Endodermal cell (in vitro differentiated cells): ENCODE measurements at regions not wholly inside any gene's neighbourhood (a gene's known extent, or its start where the extent isn't known, plus 50 kb on each side); places are given as distances from the start of the nearest gene placed in this dataset.
"Not testable (repeated sequence)": the region's sequence is repeated elsewhere in the genome, so short reads cannot be mapped to it uniquely, and the experiment has no call there.

ENCODE experiments used
- DNase-seq: peaks from one replicate; pipeline ENCODE4 v3.0.0-alpha.2; 2017
- H3K27ac ChIP-seq: 2 replicates; pipeline ENCODE4 v1.5.1; 2013; ENCODE audit warnings: mild to moderate bottlenecking, low read depth, low read length, moderate library complexity
- H3K27me3 ChIP-seq: 2 replicates; pipeline ENCODE4 v1.6.1; 2013; ENCODE audit warnings: mild to moderate bottlenecking, low read length, moderate library complexity; ENCODE audit not compliant: insufficient read depth, control insufficient read depth, poor library complexity, severe bottlenecking
- H3K36me3 ChIP-seq: 2 replicates; pipeline ENCODE4 v1.7.0; 2013; ENCODE audit warnings: mild to moderate bottlenecking, low read length, moderate library complexity; ENCODE audit not compliant: control insufficient read depth, insufficient read depth
- H3K4me1 ChIP-seq: one replicate; pipeline ENCODE4 v1.7.0; 2013; ENCODE audit warnings: low read length; ENCODE audit not compliant: control insufficient read depth, insufficient read depth
- H3K4me3 ChIP-seq: 2 replicates; pipeline ENCODE4 v1.5.1; 2013; ENCODE audit warnings: mild to moderate bottlenecking, low read length, moderate library complexity
- H3K9ac ChIP-seq: 2 replicates; pipeline ENCODE4 v1.6.1; 2013; ENCODE audit warnings: mild to moderate bottlenecking, low read length, moderate library complexity; ENCODE audit not compliant: poor library complexity, severe bottlenecking; ENCODE audit errors: extremely low read depth
- H3K9me3 ChIP-seq: 2 replicates; pipeline ENCODE4 v1.6.1; 2013; ENCODE audit warnings: mild to moderate bottlenecking, low read length, moderate library complexity; ENCODE audit not compliant: control insufficient read depth
- H3K27ac Mint-ChIP-seq: 2 replicates; pipeline ENCODE4 v1.8.0; 2020; ENCODE audit warnings: mixed read lengths
- H3K27me3 Mint-ChIP-seq: 2 replicates; pipeline ENCODE4 v1.8.0; 2021; ENCODE audit warnings: mild to moderate bottlenecking, mixed read lengths; ENCODE audit not compliant: insufficient read depth
- H3K36me3 Mint-ChIP-seq: 2 replicates; pipeline ENCODE4 v1.8.0; 2020; ENCODE audit warnings: low read depth, mixed read lengths
- H3K4me1 Mint-ChIP-seq: 2 replicates; pipeline ENCODE4 v1.8.0; 2020; ENCODE audit warnings: mixed read lengths
- H3K4me3 Mint-ChIP-seq: 2 replicates; pipeline ENCODE4 v1.8.0; 2020; ENCODE audit warnings: mild to moderate bottlenecking, moderate library complexity, mixed read lengths
- H3K9me3 Mint-ChIP-seq: 2 replicates; pipeline ENCODE4 v1.8.0; 2020; ENCODE audit warnings: mild to moderate bottlenecking, mixed read lengths
- CTCF ChIP-seq: fragments of 200-600 bp; sonication (generic); conservative IDR thresholded peaks from 2 replicates; pipeline ENCODE4 v1.5.0; 2021; ENCODE audit warnings: antibody characterized with exemption, mild to moderate bottlenecking
- WGBS, 2 experiments: methylation state at CpG; one replicate each; pipeline versions ENCODE4 v1.1.5 to v1.1.7; 2013; ENCODE audit warnings: missing lambda C conversion rate in 2 of 2, mixed read lengths in 1 of 2; ENCODE audit not compliant: insufficient coverage in 1 of 2, insufficient read length in 1 of 2; 5-methylcytosine and 5-hydroxymethylcytosine counted together

GRCh38 chr17:70947636-70948565 is 778.6 kb downstream of the KCNJ2 start:
- peak; percentile 50 for DNase-seq
- Histone ChIP-seq H3K4me3 (no peak overlapping the region), H3K4me1 (no peaks in the 10 kb centered on the region), H3K9ac (no peak overlapping the region), H3K27me3 (no peaks in the 10 kb centered on the region), H3K9me3 (peaks cover 11% of the 10 kb centered on the region), H3K27ac (no peak overlapping the region), H3K36me3 (no peaks in the 10 kb centered on the region)
- H3K27ac Mint-ChIP-seq = no peak overlapping the region
- H3K4me1 Mint-ChIP-seq = peaks cover 10% of the 10 kb centered on the region
- no peak overlapping the region for H3K4me3 Mint-ChIP-seq
- peaks cover 6% of the 10 kb centered on the region for H3K36me3 Mint-ChIP-seq
- no peak for TF ChIP-seq CTCF
- peaks cover 40% of the 10 kb centered on the region for H3K9me3 Mint-ChIP-seq
- WGBS, 2 experiments = 92 to 100% methylated on average over 2 to 17 of the region's 17 CpGs
- H3K27me3 Mint-ChIP-seq = no peaks in the 10 kb centered on the region

GRCh38 chr17:70953140-70953539 is 783.8 kb downstream of the KCNJ2 start:
- not testable (repeated sequence) for H3K27ac Mint-ChIP-seq, H3K4me1 ChIP-seq, H3K4me3 Mint-ChIP-seq, H3K4me1 Mint-ChIP-seq, H3K27me3 Mint-ChIP-seq, H3K4me3 ChIP-seq, H3K36me3 Mint-ChIP-seq, H3K27me3 ChIP-seq, H3K9ac ChIP-seq, DNase-seq, H3K36me3 ChIP-seq, H3K27ac ChIP-seq
- peaks cover 46% of the 10 kb centered on the region for H3K9me3 Mint-ChIP-seq
- WGBS, 2 experiments = 89% methylated on average over 1 of the region's 1 CpG
- peaks cover 15% of the 10 kb centered on the region for H3K9me3 ChIP-seq

DNA sequence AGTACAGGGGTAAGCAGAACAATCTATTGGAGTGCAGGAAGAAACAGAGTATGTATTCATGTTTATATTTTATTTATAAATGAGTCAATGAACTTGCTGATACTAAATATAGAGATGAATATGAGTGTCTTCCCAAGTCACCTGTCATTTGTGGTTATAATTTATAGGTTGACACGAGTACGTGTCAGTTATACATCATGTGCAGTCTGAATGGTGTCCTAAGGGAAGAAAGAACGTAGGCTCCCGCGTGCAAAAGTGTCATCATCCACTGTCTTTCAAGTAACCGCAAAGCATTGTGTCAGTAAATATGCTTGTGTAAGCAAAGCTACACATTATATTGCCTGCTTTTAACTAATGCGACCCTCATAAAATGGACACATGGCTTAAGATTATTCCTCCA is 786.1 kb downstream of the KCNJ2 start:
- Histone ChIP-seq H3K27me3 (no peaks in the 10 kb centered on the region), H3K27ac (no peak overlapping the region), H3K9me3 (peaks cover 6% of the 10 kb centered on the region), H3K9ac (no peak overlapping the region), H3K36me3 (no peaks in the 10 kb centered on the region), H3K4me1 (no peaks in the 10 kb centered on the region), H3K4me3 (no peak overlapping the region)
- TF ChIP-seq CTCF = no peak
- Mint-ChIP-seq H3K27ac (no peak overlapping the region), H3K9me3 (peaks cover 26% of the 10 kb centered on the region), H3K4me1 (no peaks in the 10 kb centered on the region), H3K36me3 (peaks cover 2% of the 10 kb centered on the region), H3K27me3 (no peaks in the 10 kb centered on the region), H3K4me3 (no peak overlapping the region)
- no peak for DNase-seq
- 83 to 84% methylated on average over 7 of the region's 7 CpGs for WGBS, 2 experiments
